CD4-positive, alpha-beta T cell treated with Interleukin-10 for 1 hour (primary cell): ENCODE measurements at regions not wholly inside any gene's neighbourhood (a gene's known extent, or its start where the extent isn't known, plus 50 kb on each side); places are given as distances from the start of the nearest gene placed in this dataset.

Experiments used
- DNase-seq: peaks from one replicate; pipeline ENCODE4 v3.0.0-alpha.2; 2020

- DNase-seq = no peak
Observed at GRCh38 chr3:189455641-189456417, 175.4 kb upstream of the TP63 start.

- no peak for DNase-seq
Observed at GRCh38 chr3:189457201-189457607, 174.0 kb upstream of the TP63 start.

DNA sequence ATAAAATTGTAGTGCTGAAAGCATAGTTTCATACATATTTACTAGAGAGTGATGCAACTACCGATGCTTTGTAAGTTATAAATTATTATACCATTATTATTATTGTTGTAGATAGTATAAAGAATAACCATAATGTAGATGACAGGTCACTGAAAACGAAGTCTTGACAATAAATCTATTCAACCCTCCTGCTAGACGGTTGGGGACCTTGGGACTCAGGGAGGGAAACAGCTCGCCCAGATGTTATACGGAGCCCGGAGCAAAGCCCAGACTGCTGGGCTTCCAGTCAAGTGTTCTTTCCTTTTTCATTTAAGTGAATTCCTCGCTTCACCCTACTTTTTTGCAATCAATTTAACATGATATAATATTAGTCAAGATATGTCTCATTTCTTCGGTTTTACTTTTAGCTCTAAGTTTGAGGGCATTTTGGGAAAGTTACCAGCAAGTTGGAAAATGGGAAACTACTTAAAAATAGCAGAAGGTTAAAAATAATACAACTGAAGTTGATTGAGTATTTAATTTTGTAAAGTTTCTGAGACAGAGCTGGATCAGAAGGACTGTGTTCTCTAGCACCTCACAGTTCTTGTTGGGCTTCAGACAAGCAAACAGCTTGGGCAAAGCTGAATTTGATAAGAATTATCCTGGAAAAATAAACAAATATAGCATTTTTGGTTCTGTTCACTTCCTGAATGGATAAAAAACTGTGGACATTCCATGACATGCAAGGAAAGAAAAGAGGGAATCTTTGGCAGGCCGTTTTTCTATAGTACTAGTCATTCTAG lies 173.4 kb upstream of the TP63 start:
- no peak for DNase-seq

GRCh38 chr3:189458528-189458927 lies 172.7 kb upstream of the TP63 start:
- DNase-seq = no peak

- DNase-seq = no peak
Observed at GRCh38 chr3:189459231-189459630, 172.0 kb upstream of the TP63 start.

DNA sequence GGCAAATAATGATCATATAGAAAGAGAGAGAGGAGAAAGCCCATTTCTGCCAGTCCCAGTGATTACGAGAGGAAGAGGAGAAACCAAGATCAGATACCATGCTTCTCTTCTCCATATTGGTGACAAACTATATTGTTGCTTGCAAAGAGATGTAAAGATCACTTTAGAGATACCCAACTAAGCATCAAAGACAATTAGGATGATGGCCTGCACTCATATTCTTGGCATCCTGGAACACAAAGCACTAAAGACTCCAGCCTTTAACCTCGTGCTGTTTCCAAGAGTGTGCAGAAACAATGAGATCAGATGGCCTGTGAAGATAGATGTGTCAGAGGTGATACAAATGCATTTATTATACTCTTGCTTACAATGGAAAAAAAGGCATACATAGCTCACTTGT lies 170.7 kb upstream of the TP63 start:
- no peak for DNase-seq

DNA sequence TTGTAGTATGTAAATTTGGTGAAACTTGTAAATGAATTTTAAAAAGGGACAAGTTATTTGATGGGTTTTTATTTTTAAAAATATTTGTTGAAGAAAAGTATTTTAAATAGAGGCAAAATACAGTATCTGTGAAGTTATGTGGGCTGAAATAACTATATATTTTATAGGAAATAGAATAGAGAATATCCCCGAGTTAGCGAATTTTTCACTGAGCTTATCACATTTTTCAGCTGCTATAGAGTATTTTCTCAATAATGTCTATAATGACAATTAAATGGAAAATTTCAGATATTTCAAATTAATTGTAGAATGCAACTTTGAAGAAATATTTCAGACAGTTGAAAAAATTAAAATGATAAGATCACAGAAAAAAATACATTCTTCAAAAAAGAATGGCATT lies 166.4 kb upstream of the TP63 start:
- no peak for DNase-seq

DNA sequence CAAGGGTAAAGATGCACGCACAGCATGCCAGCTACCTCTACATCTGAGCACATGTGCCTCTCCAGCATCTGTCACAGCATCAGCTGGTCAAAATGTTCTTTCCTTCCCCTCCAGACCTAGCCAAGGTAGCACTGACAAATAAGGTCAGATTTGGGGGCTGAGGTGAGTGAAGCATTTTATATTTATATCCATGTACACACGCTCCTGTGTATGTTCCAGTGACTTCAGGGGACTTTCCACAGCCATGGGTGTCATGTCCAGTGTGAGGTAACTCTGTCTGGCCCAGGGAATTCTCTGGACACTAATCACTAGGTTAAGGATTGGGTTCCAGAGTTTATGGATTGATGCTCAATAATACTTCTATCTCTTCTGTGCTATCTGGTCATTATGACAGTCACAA lies 165.2 kb upstream of the TP63 start:
- no peak for DNase-seq

DNA sequence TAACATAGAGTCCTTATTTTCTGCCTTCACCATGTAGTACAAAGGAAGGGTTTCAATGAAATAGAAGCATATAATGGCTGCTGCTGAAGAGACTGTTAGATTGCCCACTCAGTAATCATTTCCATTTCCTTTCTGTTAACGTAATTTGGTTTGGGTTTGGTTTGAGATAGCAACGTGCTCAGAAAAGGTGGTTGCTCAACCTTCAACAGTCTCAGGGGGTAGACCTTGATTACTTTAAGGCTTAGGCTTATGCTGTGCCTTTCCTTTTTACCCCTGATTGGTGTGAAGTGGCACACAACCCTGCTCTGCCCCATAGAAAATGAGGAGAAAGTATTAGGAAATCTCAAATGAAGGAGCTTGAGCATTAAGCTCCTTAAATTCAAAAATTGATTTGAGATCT lies 163.7 kb upstream of the TP63 start:
- no peak for DNase-seq

GRCh38 chr3:189474944-189475343 lies 156.2 kb upstream of the TP63 start:
- no peak for DNase-seq

GRCh38 chr3:189477614-189478013 lies 153.6 kb upstream of the TP63 start:
- no peak for DNase-seq

GRCh38 chr3:189486556-189486955 lies 144.6 kb upstream of the TP63 start:
- DNase-seq = no peak

GRCh38 chr3:189488241-189488767 lies 142.9 kb upstream of the TP63 start:
- DNase-seq = no peak

GRCh38 chr3:189490337-189490736 lies 140.9 kb upstream of the TP63 start:
- no peak for DNase-seq

DNA sequence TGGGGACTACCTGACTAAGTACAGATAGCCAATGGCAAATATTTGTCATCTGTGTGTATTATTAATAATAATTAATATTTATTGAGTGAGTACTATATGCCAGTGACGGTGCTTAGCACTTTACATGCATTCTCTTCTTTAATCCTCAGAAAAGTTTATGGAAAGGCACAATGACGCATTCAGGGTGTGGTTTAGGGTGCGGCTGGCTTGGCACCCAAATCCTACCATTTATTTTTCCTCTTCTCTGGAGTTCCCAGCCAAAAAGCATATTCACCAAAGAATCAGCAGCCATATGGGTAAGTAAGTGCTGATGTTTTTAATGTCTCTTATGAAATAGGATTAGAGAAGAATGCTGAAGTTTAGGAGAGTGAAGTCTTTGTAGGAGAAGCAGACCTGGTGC lies 140.4 kb upstream of the TP63 start:
- DNase-seq = no peak

DNA sequence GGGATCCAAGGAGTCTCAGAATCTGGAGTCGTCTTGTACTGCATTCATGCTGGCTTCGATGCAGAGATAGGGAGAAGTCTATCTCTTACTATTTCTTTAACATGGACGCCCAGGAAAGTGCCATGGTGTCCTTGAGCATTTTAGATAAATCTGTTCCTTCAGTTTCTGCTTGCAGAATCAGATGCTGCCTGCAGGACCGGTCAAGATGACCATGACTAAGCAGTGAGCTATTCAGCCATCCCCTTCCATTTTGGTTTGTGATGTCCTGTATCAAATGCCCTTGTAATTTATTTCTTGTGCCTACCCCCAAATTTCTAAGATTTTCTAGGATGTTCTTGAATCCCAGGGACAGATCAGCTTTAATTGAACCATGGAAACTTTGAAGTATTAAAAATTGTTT lies 139.4 kb upstream of the TP63 start:
- no peak for DNase-seq

DNA sequence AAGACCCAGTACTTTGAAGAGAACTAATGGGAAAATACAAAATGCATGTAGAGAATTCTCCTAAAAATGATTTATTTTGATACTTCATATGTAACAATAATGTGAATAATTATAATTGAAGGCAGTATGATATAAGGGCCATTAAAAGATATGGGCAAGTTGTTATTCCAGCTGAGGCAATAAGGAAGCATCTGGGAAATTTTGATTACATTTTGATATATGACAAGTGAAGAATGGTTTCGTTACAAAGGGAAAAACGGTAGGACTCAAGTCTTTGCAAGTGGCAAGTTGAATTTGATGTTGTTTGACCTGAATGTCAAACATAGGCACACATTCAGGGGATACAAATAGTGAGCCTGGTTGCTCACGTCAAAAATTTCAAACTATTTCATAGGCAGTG lies 137.9 kb upstream of the TP63 start:
- no peak for DNase-seq

- no peak for DNase-seq
Observed at GRCh38 chr3:189494632-189495031, 136.6 kb upstream of the TP63 start.

DNA sequence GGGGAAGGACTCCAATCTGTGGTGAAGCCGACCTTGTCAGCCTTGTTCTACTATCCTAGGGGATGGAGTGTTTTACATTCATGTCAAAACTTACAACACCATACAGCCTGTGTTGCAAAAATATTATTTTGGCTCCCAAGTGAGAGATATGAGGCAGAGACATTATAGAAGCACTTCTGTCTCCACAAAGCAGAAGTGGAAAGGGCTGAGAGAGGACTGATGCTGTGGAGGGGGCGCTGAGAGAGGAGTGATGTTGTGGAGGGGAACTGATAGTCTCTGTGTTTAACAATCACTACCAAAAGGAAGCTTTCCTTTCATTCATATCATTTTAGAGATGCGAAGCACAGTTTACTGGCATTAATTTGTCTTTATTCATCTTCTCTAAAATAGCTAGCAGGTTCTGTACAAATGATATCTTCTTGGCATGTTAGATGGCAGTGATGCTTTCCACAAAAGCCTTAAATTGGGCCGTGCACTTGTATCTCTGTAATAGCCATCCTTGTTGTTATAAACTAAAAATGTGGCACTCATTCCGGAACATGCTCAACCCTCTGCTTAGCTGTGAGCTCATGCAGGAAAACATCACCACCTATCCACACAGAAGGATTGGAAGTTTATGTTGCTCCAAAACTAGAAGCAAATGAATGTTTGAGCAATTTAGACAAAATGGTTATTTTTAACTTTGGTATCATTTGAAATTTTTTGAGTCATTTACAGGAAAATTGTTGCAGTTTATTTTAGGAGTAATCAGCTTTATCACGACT lies 134.6 kb upstream of the TP63 start:
- no peak for DNase-seq

GRCh38 chr3:189498995-189499704 lies 132.0 kb upstream of the TP63 start:
- DNase-seq = no peak

DNA sequence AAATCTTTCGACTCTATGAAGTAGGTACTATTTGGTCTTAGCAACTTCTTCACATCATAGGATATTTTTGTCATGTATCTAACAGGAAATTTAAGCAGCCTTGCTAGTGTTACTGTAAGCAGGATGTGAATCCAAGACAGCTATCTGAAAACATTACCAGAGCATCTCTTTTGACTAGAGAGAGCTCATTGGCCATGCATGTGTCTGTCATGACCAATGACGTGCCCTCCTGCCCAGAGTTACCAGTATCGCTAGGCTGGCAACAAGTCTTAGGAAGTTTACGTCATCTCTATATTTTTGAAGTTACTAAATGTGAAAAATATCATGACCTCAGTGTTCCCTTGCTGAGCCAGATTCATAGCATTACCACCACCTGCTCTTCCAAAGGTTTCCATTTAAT lies 130.9 kb upstream of the TP63 start:
- no peak for DNase-seq

DNA sequence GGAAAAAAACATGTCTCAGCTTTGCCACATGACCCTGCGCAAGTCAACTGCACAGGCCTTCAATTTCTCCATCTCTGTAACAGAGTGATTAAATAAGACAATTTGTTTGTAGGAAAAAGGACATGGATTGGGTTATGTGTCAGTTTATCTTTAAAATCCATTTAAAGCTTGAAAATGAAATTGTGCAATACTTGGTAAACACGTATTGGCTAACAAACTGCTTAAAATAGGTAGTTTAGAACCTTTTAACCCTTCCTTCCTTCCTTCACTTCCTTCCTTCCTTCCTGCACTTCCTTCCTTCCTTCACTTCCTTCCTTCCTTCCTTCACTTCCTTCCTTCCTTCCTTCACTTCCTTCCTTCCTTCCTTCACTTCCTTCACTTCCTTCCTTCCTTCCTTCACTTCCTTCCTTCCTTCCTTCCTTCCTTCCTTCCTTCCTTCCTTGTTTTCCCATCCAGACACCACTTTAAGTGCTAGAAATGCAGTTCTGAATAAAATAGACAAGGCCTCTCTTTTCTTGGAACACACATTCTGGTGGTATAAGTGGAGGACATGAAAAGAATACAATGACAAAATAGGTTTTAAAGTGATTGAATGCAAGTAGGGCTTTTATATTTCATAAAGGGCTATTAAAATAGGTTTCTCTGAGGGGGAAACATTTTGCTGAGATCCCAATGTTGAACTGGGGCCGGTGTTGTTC lies 130.2 kb upstream of the TP63 start:
- DNase-seq = no peak
